Cerebellar nuclear complex (tissue), 1 donor: ENCODE measurements at regions not wholly inside any gene's neighbourhood (a gene's known extent, or its start where the extent isn't known, plus 50 kb on each side); places are given as distances from the start of the nearest gene placed in this dataset.

Experiments used
- DNase-seq, 2 experiments: peaks; one replicate each; lab custom pipeline; 2025; lab: John Stamatoyannopoulos, UW

- no peak for DNase-seq
Measured at GRCh38 chr2:100222844-100223243, 80.5 kb upstream of the AFF3 start.

DNA sequence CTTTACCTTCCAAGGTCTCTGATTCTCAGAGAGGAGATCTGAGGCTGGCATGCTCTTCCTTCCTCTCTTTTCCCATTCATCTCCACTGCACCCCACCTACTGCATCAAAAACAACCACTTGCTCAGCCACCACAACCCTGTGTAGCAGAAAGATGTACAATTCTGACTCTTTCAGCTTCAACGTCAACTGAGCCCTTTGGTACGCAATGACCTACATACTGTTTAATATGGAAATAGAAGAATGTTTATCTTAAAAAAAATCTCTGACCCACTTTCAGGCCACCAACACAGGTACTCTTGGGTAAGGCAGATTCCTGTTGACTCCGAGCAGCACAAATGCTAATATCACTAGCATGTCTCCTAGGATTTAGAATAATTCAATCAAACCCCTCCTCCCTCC is 76.2 kb upstream of the AFF3 start:
- DNase-seq = no peak

DNA sequence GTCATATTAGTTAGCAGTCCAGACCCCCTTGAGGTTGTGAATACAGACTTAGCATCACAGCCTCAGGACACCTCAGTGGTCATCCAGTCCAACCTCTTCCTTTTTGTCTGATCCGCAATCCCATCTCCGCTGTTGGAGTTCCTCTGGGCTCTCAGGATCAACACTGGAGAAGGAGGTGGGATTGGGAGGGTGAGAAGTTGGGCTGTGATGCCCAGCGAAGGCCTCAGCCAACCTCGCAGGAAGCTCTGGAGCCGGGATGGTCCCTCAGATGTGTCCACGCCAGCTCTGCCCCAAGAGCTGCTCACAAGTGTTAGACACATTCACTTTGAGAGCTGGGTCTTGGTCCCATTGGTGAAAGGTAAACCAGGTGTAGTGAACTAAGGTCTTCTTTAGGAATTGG is 74.9 kb upstream of the AFF3 start:
- DNase-seq = no peak

GRCh38 chr2:100216015-100216414 is 73.6 kb upstream of the AFF3 start:
- DNase-seq = no peak

DNA sequence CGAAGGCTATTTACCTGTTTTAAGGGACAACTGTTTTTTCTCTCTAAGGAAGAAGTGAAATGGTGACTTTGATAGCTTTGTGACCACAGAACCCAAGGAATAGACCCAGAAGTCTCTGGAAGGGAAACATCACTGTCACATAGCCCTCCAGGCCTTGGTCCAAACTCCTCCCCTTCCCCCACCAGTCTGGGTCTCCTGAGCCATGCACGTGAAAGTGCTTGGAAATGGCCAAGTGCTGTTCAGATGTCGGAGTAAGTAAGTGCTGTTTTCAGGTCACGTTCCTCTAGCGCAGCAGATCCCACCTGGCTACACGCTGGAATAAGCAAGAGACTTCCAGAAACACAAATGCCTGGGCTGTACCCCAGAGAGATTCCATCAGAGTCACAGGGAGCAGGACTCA is 73.0 kb upstream of the AFF3 start:
- DNase-seq = no peak

- no peak for DNase-seq
Measured at GRCh38 chr2:100214265-100214971, 72.0 kb upstream of the AFF3 start.

- DNase-seq = peak; percentile 66 to 83
Measured at GRCh38 chr2:100213595-100213994, 71.2 kb upstream of the AFF3 start.

DNA sequence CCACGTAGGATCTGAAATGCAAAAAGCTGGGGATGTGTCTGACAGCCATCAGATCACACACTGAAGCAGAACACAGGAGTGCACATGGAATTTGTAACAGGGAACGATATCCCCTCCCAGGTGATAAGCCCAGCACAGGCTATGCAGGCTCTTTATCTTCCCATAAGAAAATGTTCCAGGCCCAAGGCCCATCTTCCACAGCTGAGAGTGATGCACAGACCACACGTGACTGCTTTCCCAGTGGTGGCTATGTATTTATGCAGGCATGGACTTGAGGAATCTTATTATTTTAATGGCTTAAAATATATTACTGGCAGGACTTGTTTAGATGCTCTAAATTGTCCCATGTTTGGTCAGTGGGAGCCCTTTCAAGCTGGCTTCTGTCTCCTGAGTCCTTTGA is 70.5 kb upstream of the AFF3 start:
- no peak for DNase-seq

- no peak for DNase-seq
Measured at GRCh38 chr2:100211521-100211920, 69.1 kb upstream of the AFF3 start.

DNA sequence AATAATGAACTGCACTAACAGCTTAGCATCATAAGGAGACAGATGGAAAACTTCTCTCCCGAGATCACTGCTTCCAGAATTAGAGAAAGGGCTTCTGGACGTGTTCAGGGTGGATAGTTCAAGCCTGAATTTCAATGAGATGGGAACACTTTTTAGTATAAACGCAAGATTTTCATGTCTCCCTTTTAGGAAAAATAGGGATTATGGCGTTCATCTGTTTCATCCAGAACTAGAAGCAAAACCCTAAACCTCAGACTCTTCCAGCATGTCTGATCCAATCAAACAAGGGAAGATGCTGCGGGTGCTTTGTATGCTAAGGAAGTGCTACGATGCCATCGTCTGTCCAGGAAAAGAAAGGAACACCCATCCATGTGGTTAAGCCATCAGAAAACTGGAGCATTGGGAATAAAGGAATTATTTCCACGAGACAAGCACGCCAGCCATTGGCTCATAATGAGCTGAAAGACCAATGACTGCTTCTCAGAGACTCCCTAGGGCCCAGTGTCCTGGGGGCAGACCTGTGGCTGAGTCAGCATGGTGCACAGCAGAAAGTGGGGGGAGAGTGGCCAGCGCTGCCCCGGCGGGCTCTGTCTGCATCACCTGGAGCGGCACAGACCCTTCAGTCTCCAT is 65.9 kb upstream of the AFF3 start:
- peak in 1 of 2 experiments; percentile 27 for DNase-seq

- no peak for DNase-seq
Measured at GRCh38 chr2:100207411-100207885, 65.1 kb upstream of the AFF3 start.

DNA sequence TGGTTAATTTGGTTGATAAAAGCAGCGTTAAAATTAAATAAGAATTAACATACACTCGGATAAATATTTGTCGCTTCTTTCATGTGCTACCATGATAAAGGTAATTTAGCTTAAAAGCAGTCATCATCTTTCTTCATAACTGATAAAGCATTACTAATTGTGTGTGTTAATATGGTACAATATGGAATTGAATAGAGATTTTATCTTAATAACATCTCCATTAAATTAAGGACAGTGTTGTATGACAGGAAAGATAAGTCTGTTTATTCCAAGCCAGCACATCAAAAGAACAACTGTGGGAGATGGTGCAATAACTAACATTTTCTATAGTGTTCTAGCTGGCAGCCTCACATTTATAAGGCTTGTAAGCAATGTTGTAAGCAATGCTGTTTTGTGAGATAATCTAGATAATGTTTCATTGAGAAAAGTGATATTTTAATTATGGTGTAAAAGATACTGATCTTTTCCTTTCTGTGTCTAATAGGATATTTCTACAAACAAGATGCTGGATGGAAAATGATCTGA is 64.4 kb upstream of the AFF3 start:
- no peak for DNase-seq

DNA sequence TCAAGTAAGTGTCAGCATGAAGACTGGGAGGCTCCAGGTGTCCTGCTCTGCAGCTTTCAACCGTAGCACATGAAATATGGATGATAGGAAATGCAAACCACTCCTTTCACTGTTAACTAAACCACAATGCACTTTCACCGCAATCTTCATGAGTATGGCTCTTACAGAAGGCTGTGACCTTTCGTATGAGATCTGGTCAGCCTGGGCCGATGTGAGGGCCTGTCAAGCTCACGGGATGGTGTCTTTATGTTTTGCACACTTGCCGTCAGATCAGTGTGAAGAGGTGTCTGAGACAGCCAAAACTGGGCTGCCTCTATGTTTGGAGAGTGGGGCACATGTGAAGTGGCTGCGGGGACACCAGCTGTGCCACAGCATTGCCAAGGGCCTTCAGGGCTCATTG is 62.8 kb upstream of the AFF3 start:
- DNase-seq = no peak

- no peak for DNase-seq
Measured at GRCh38 chr2:100202567-100202966, 60.2 kb upstream of the AFF3 start.

DNA sequence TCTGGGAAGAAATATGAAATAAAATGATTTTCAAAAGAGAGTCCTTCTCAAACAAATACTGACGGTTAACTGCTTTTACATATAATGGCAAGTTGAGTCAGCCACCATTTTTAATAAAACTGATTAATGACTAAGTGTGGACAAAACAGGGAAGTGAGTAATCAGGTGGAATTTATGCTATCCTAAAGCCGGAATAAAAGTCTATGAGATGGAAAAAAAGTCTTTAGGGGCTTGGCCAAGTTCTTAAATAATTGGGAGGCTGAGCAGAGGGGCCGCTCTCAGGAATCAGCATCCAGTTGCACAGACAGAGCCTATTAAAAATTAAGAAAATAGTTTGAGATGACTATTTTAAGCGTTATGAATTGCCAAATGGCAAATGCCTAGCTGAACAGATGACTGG is 58.6 kb upstream of the AFF3 start:
- DNase-seq = no peak

DNA sequence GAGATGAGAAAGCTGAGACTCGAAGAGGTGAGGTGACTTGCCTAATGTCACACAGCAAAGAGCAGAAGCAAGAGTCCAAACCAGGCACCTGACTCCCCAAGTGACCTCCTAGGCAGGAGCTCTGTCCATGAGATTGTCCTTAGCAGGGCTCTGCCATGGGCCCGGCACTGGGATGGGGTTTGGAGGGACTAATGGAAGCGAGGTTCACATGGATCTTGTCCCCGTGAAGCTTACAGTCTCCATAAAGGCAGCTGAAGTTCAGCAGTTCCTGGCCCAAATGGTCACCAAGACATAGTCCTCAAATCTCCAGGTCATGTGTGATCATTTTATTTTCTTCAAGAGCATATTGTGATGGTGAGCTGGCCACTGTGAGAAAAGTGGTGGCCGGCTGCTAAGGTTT is 57.0 kb upstream of the AFF3 start:
- DNase-seq = no peak

- DNase-seq = no peak
Measured at GRCh38 chr2:100198461-100199230, 56.3 kb upstream of the AFF3 start.

GRCh38 chr2:100197631-100198153 is 55.3 kb upstream of the AFF3 start:
- peak in 1 of 2 experiments; percentile 30 for DNase-seq

DNA sequence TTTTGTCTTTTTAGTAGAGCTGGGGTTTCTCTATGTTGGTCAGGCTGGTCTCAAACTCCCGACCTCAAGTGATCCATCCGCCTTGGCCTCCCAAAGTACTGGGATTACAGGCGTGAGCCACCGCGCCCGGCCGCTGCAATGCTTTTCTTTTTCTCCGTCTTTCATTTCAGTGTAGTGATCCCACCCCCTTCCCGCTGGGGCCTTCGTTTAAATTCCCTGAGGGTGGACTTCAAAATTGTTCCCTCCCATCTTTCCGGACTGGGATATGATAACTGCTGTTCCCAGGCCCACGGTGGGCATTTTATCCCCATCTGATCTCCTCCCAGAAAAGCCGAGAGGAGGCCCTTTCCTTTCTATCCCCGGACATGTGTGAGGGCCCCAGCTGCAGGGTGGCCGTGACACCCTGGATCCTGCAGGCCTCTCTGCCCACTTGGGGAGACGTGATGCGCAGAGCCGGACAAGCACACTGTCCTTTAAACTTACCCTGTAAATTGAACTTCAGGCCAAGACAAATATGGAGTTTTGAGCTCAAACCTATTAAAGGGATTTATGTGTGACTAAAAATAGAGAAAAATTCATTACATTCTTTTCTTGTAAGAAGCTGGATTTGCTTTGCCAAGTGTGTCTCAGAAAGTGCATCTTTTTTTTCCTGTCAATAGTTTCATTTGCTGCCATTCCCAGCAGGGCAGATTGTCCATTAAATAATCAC is 54.5 kb upstream of the AFF3 start:
- no peak for DNase-seq

DNA sequence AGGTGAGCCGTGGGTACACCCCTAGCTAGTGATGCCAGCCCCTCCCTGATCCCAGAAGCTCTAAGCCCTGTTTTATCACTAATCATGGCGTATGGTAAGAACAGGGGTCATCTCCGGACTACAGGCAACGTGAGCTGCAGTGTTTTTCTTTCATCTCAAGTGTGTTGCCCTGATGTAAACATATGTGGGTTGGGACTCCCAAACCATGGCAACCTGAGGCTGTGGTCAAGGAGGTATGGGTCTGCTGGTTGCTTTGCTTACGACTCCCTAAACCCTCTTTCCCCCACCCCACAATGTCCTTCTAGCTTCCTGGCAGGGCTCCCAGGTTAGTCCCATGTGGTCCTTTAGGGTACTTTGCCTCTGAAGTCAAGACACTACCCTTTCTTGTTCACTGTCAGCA is 53.6 kb upstream of the AFF3 start:
- no peak for DNase-seq

DNA sequence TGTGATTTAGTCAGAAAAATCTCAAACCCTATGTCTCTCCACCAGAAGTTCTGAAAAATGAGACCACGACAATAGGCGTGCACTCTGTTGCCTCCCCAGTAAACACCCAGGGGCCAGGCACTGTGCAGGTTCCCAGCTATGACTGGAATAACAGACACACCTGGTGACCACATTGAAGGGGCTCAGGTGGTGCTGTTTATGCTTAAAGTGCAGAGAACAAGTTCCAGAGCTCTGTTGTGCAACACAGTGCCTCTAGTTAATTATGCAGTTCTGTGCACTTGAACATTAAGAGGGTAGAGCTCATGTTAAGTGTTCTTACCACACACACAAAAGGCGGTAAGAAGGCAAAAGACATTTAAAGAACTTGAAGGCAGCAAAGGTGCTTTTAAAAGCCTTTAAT is 52.6 kb upstream of the AFF3 start:
- DNase-seq = no peak

DNA sequence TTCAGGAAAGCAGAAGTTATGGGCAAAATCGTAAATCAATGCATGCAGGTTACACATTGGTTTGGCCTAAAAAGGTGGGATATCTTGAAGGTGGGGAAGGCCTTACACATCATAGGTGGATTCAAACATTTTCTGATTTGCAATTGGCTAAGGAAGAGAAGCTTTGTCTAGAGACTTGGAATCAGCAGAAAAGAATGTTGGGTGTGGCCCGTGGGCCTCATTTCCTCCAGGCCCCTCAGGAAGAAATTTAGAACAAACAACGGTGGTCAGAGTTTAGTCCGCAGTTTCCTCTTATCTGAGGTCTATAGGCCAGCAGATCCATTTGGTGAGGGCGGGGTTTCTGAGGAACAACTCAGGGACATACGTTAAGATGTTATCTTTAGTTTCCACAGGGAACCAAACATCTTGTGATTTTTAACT is 50.9 kb upstream of the AFF3 start:
- DNase-seq = no peak
